ENCODE measurements at regions not wholly inside any gene's neighbourhood (a gene's known extent, or its start where the extent isn't known, plus 50 kb on each side); places are given as distances from the start of the nearest gene placed in this dataset.

- peak; percentile 12 to 18 for DNase-seq (ENCODE audit: low read depth in 2 of 2)
These were observed 55.7 kb upstream of the ETV3 start for GRCh38 chr1:157193702-157194391.

GRCh38 chr1:157193219-157193618 is 55.0 kb upstream of the ETV3 start:
- no peak for DNase-seq (ENCODE audit: low read depth in 2 of 2)

- DNase-seq (ENCODE audit: low read depth in 2 of 2) = no peak
These were observed 52.1 kb upstream of the ETV3 start for GRCh38 chr1:157189986-157190982.

GRCh38 chr1:157189096-157189495 is 50.9 kb upstream of the ETV3 start:
- DNase-seq (ENCODE audit: low read depth in 2 of 2) = no peak

All from fibroblast of skin of left biceps (primary cell).